Vagina (tissue), 2 donors: ENCODE measurements at regions not wholly inside any gene's neighbourhood (a gene's known extent, or its start where the extent isn't known, plus 50 kb on each side); places are given as distances from the start of the nearest gene placed in this dataset.

ENCODE experiments used
- DNase-seq, 2 donors: peaks; one replicate each; pipeline ENCODE4 v3.0.0-alpha.2; 2017; ENCODE audit errors: extremely low spot score in 2 of 2
- H3K27ac ChIP-seq: fragments of 200-600 bp; sonication (generic); one replicate; pipeline ENCODE4 v1.5.1; 2019
- H3K27me3 ChIP-seq: fragments of 200-600 bp; sonication (generic); one replicate; pipeline ENCODE4 v1.5.1; 2019
- H3K36me3 ChIP-seq, 2 donors: fragments of 200-600 bp; sonication (generic); one replicate each; pipeline ENCODE4 v1.5.1; 2017 to 2019
- H3K4me1 ChIP-seq: fragments of 200-600 bp; sonication (generic); one replicate; pipeline ENCODE4 v1.5.1; 2019
- H3K4me3 ChIP-seq, 2 donors: fragments of 200-600 bp; sonication (generic); 1 replicate in 1 of 2; 2 replicates in 1 of 2; pipeline ENCODE4 v1.5.1; 2016 to 2019
- H3K9me3 ChIP-seq: fragments of 200-600 bp; sonication (generic); one replicate; pipeline ENCODE4 v1.5.1; 2019
- POLR2A ChIP-seq, 2 donors: fragments of 450-650 bp; IDR thresholded peaks; one replicate each; pipeline ENCODE4 v1.6.1; 2017; ENCODE audit warnings: antibody characterized with exemption in 2 of 2, mild to moderate bottlenecking in 2 of 2, moderate library complexity in 2 of 2
- POLR2AphosphoS5 ChIP-seq, 2 donors: sonication (generic); formaldehyde crosslinking; IDR thresholded peaks; one replicate each; pipeline ENCODE4 v1.9.0; 2017; ENCODE audit warnings: antibody characterized with exemption in 2 of 2, mild to moderate bottlenecking in 2 of 2, low read depth in 1 of 2; ENCODE audit not compliant: insufficient read depth in 1 of 2
- intact Hi-C: fragments of 100-400 bp; cut with DNase I; formaldehyde crosslinking; loops from one replicate; pipeline ENCODE4 v1.15.1; 2023
- TF ChIP-seq, protein P1 (sequence below), 3 experiments: fragments of 450-650 bp in 2 of 3; fragments of 200-600 bp in 1 of 3; sonication (generic) in 1 of 3; IDR thresholded peaks; one replicate each; pipeline ENCODE4 v1.5.1; 2017 to 2019; ENCODE audit warnings: antibody characterized with exemption in 3 of 3, mild to moderate bottlenecking in 2 of 3, moderate library complexity in 2 of 3

DNA sequence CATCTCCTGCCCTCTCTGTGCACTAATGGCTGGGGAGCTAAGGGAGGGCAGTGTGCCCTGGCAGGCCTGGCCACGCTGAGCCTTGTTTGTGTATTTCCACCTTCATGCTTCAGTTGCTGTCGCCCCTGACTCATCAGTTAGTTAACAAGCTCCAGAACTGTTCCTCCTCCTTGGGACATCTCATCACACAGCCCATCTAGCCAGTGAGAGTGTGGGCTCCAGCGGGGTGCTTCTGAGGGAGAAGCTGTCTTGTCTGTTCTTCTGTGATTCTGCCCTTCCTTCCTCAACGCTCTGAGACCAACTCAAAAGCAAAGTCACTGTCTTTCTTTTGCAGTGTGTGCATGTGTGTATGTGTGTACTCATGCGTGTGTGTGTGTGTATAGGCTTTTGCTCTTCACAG, 58.3 kb upstream of the CPEB4 start:
- TF ChIP-seq, protein P1, sequence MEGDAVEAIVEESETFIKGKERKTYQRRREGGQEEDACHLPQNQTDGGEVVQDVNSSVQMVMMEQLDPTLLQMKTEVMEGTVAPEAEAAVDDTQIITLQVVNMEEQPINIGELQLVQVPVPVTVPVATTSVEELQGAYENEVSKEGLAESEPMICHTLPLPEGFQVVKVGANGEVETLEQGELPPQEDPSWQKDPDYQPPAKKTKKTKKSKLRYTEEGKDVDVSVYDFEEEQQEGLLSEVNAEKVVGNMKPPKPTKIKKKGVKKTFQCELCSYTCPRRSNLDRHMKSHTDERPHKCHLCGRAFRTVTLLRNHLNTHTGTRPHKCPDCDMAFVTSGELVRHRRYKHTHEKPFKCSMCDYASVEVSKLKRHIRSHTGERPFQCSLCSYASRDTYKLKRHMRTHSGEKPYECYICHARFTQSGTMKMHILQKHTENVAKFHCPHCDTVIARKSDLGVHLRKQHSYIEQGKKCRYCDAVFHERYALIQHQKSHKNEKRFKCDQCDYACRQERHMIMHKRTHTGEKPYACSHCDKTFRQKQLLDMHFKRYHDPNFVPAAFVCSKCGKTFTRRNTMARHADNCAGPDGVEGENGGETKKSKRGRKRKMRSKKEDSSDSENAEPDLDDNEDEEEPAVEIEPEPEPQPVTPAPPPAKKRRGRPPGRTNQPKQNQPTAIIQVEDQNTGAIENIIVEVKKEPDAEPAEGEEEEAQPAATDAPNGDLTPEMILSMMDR (IDR thresholded peaks at IDR 0.05), result no peak
- TF ChIP-seq POLR2A (IDR thresholded peaks at IDR 0.05) (no peak), POLR2AphosphoS5 (IDR thresholded peaks at IDR 0.05; ENCODE audit: insufficient read depth in 1 of 2, low read depth in 1 of 2) (no peak)
- intact Hi-C loops, result no loop called here
- H3K9me3 ChIP-seq, result no peaks in the 10 kb centered on the region
- H3K4me1 ChIP-seq, result peaks cover 13% of the 10 kb centered on the region
- H3K4me3 ChIP-seq, result no peak overlapping the region
- no peaks in the 10 kb centered on the region for H3K36me3 ChIP-seq
- no peak for DNase-seq
- no peaks in the 10 kb centered on the region for H3K27me3 ChIP-seq
- no peak overlapping the region for H3K27ac ChIP-seq

- Histone ChIP-seq H3K27ac (no peak overlapping the region), H3K4me1 (peaks cover 8% of the 10 kb centered on the region), H3K9me3 (no peaks in the 10 kb centered on the region), H3K27me3 (no peaks in the 10 kb centered on the region), H3K4me3 (no peak overlapping the region), H3K36me3 (no peaks in the 10 kb centered on the region)
- intact Hi-C loops, result no loop called here
- DNase-seq, result no peak
- TF ChIP-seq POLR2AphosphoS5 (IDR thresholded peaks at IDR 0.05; ENCODE audit: insufficient read depth in 1 of 2, low read depth in 1 of 2), result no peak
- TF ChIP-seq, protein P1 (IDR thresholded peaks at IDR 0.05), result no peak
- TF ChIP-seq POLR2A (IDR thresholded peaks at IDR 0.05), result no peak
Measured at GRCh38 chr5:173830421-173830820, 57.7 kb upstream of the CPEB4 start.

DNA sequence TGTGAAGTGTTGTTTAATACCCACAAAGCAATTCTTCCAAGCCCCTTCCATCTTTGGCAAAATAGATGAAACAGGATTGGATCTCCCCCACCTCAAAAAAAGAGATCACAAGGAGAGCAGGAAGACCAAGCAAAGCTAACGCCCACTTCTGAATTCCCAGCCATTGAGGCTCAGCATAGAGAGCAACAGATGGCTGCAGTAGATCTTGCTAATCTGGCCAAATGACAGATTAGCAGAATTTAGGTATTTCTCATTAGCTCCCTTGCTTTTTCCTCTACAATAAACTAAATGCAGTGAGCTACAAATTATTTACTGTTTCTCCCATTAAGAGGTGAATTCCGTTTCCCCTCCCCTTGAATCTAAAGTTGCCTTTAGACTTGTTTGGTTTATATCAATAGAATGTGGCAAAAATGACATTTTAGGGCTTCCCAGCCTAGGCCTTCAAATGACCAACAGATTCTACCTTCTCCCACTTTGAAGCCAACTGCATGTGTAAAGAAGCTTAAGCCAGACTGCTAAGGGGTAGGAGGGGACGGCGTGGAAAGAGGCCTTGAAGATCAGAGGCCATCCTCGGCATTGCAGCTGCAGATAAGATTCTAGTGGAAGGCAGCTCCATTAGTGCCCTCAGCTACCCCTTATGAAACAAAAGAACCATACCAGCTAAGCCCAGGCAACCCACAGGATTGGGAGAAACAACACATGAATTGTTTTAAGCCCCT, 56.8 kb upstream of the CPEB4 start:
- Histone ChIP-seq H3K36me3 (no peaks in the 10 kb centered on the region), H3K9me3 (no peaks in the 10 kb centered on the region), H3K27me3 (no peaks in the 10 kb centered on the region), H3K27ac (no peak overlapping the region), H3K4me1 (peaks cover 6% of the 10 kb centered on the region), H3K4me3 (no peak overlapping the region)
- intact Hi-C loops, result no loop called here
- DNase-seq, result no peak
- no peak for TF ChIP-seq POLR2A (IDR thresholded peaks at IDR 0.05)

- DNase-seq, result no peak
- Histone ChIP-seq H3K27me3 (no peaks in the 10 kb centered on the region), H3K9me3 (no peaks in the 10 kb centered on the region), H3K27ac (no peak overlapping the region), H3K4me1 (peaks cover 6% of the 10 kb centered on the region), H3K4me3 (no peak overlapping the region), H3K36me3 (no peaks in the 10 kb centered on the region)
- intact Hi-C loops, result no loop called here
- TF ChIP-seq POLR2AphosphoS5 (IDR thresholded peaks at IDR 0.05; ENCODE audit: insufficient read depth in 1 of 2, low read depth in 1 of 2) (no peak), POLR2A (IDR thresholded peaks at IDR 0.05) (no peak)
- TF ChIP-seq, protein P1 (IDR thresholded peaks at IDR 0.05), result no peak
Measured at GRCh38 chr5:173832386-173832785, 55.8 kb upstream of the CPEB4 start.

DNA sequence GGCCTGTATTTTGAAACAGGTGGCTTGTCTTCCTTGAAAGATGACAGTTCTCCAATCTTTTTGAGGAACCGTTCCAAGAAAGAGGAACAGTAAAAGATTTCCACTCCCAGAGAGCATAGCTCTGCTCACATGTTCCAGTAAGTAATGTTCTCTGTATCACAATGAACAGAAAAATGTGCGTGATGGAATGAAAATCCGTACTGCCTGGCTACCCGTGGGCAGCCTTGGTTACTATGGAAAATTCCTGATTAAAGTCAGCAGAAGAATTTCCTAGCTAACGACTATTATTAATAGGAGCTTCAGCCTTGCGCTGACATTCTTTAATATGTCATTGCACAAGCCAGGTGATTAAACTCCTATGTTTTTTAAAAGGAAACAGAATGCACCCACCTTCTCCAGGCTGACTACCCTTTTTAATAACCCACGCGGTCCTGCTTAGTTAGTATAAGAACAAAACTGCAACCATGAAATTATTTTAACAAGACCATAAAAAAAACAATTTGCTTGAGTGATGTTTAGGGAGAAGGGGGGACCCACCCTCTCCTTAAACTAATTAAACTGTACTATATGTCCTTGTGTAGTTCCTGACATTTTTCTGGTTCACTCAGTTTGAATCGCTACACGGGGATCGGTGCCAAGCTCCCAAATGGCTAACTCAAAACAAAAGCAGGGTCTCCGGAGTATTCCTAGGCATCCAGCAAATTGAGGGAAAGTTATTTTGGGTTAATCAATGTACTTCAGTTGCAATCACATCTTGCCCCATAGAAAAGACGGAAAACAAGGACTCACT, 54.8 kb upstream of the CPEB4 start:
- intact Hi-C loops, result no loop called here
- Histone ChIP-seq H3K27ac (no peak overlapping the region), H3K9me3 (no peaks in the 10 kb centered on the region), H3K4me3 (no peak overlapping the region), H3K27me3 (no peaks in the 10 kb centered on the region), H3K4me1 (peaks cover 6% of the 10 kb centered on the region), H3K36me3 (no peaks in the 10 kb centered on the region)
- DNase-seq, result no peak
- TF ChIP-seq, protein P1 (IDR thresholded peaks at IDR 0.05), result no peak
- TF ChIP-seq POLR2A (IDR thresholded peaks at IDR 0.05) (no peak), POLR2AphosphoS5 (IDR thresholded peaks at IDR 0.05; ENCODE audit: insufficient read depth in 1 of 2, low read depth in 1 of 2) (no peak)
